ENCODE measurements at regions not wholly inside any gene's neighbourhood (a gene's known extent, or its start where the extent isn't known, plus 50 kb on each side); places are given as distances from the start of the nearest gene placed in this dataset.

DNA sequence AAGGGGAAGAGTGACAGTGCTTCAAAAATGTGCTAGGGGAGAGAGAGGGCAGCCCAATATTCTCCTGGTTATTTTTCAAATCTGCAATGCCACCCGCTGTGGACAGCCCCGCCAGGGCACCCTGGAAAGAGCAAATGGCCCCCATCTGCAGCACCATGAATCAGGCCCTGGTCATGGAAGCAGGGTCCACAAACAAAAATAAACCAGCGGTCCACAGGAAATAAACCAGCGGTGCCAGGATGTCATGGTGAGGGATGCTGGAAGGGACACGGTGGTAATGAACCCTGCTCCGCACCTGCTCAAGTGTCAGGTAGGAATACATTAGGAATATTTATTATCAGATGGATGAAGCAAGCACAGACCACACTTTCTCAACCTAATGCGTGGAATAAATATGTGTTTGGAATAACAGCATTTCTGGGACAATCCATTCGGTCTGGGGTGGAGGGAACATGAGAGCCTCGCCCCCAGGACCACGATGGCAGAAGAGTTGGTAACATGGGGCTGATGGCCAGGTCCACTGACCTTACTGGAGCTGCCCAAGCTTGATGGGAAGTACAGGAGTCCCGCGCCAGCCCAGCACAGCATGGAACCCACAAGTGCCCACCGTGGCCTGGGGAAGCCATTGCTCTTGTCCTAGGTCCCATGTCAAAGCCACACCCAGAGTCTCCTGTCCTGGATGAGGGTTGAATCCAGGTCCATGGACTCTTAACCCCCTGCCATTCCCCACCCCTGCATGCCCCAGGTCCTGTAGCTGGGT, 181.7 kb downstream of the BRD1 start:
- DNase-seq (ENCODE audit: low read depth in 1 of 2, low spot score in 1 of 2) = no peak
- in situ Hi-C loops (cut with HindIII; ENCODE audit: low pct_unique_long_range_greater_than_20kb, low sequenced_read_pairs) = no loop called here
- no peak for TF ChIP-seq JUND (IDR thresholded peaks at IDR 0.05; ENCODE audit: low read depth)

- in situ Hi-C loops (cut with HindIII; ENCODE audit: low pct_unique_long_range_greater_than_20kb, low sequenced_read_pairs) = no loop called here
- no peak for TF ChIP-seq JUND (IDR thresholded peaks at IDR 0.05; ENCODE audit: low read depth)
- DNase-seq (ENCODE audit: low read depth in 1 of 2, low spot score in 1 of 2) = no peak
These were observed 182.4 kb downstream of the BRD1 start for GRCh38 chr22:49645257-49645656.

GRCh38 chr22:49643998-49644397, 183.7 kb downstream of the BRD1 start:
- in situ Hi-C loops (cut with HindIII; ENCODE audit: low pct_unique_long_range_greater_than_20kb, low sequenced_read_pairs) = no loop called here
- no peak for TF ChIP-seq JUND (IDR thresholded peaks at IDR 0.05; ENCODE audit: low read depth)
- DNase-seq (ENCODE audit: low read depth in 1 of 2, low spot score in 1 of 2) = no peak

DNA sequence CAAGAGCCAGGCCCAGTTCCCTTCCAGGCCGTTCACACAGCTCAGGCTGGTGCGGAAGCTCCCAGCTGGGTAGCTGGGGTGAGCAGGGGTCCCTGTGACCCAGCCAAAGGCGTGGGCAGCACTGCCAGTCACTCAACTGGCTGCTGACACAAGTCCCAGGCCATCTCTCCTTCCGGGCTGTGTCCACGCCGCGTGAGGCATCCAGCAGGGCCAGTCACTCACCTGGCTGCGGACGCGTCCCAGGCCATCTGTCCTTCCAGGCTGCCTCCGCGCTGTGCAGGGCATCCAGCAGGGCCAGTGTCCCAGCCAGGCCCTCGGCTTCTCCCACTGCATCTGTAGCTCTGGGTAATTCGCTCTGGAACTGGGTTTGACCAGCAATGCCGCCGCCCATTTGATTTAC, 184.2 kb downstream of the BRD1 start:
- TF ChIP-seq JUND (IDR thresholded peaks at IDR 0.05; ENCODE audit: low read depth) = no peak
- no peak for DNase-seq (ENCODE audit: low read depth in 1 of 2, low spot score in 1 of 2)
- in situ Hi-C loops (cut with HindIII; ENCODE audit: low pct_unique_long_range_greater_than_20kb, low sequenced_read_pairs) = no loop called here

- no peak for DNase-seq (ENCODE audit: low read depth in 1 of 2, low spot score in 1 of 2)
- TF ChIP-seq JUND (IDR thresholded peaks at IDR 0.05; ENCODE audit: low read depth) = no peak
- in situ Hi-C loops (cut with HindIII; ENCODE audit: low pct_unique_long_range_greater_than_20kb, low sequenced_read_pairs) = no loop called here
These were observed 184.9 kb downstream of the BRD1 start for GRCh38 chr22:49642741-49643140.

DNA sequence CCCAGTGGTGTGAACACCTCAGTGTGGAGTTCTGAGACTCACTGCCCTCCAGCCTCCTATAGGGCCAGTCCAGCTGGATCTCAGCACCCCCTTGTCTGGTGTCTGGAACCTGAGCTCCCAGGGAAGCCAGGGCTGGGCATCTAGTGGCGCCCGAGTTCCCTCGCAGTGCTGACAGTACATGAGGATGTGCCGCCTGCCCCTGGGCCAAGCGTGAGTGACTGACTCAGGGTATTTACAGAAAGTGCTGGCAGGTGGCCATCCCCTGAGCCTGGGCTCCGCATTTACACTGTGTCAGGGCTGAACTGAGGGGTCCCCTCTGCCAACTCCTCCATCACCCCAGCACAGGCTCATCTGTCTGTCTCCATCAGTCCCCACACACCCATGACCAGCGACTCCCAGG, 185.3 kb downstream of the BRD1 start:
- DNase-seq (ENCODE audit: low read depth in 1 of 2, low spot score in 1 of 2) = no peak
- in situ Hi-C loops (cut with HindIII; ENCODE audit: low pct_unique_long_range_greater_than_20kb, low sequenced_read_pairs) = no loop called here
- TF ChIP-seq JUND (IDR thresholded peaks at IDR 0.05; ENCODE audit: low read depth) = no peak

DNA sequence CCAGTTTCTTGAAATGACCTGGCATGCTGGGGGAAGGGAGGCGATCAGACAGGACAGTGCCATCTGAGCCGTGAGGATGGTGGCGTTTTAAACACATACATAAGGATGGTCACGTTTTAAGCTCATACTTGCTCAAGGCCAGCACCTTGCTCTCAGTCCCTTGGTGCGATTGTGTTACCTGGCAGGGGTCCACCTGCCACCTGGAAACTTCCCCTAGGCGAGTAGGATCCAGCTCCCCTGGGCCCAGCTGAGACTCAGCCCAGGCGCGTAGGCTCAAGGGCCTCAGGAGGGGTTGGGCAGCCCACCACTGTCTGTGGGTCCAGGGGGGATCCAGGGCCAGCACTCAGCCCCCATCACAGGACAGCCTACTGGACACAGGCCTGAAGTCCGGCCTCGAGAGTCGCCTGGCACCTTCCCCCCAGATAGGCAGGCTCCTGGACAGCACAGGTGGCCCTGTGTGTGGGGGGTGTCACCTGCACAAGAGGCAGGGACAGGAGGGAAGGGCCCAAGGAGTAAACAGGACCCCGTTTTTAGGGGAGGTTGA, 185.8 kb downstream of the BRD1 start:
- no peak for DNase-seq (ENCODE audit: low read depth in 1 of 2, low spot score in 1 of 2)
- in situ Hi-C loops (cut with HindIII; ENCODE audit: low pct_unique_long_range_greater_than_20kb, low sequenced_read_pairs) = no loop called here
- TF ChIP-seq JUND (IDR thresholded peaks at IDR 0.05; ENCODE audit: low read depth) = no peak

- TF ChIP-seq JUND (IDR thresholded peaks at IDR 0.05; ENCODE audit: low read depth) = no peak
- no peak for DNase-seq (ENCODE audit: low read depth in 1 of 2, low spot score in 1 of 2)
- in situ Hi-C loops (cut with HindIII; ENCODE audit: low pct_unique_long_range_greater_than_20kb, low sequenced_read_pairs) = no loop called here
These were observed 187.1 kb downstream of the BRD1 start for GRCh38 chr22:49640366-49641095.

- in situ Hi-C loops (cut with HindIII; ENCODE audit: low pct_unique_long_range_greater_than_20kb, low sequenced_read_pairs) = no loop called here
These were observed 187.7 kb downstream of the BRD1 start for GRCh38 chr22:49639956-49640355.

DNA sequence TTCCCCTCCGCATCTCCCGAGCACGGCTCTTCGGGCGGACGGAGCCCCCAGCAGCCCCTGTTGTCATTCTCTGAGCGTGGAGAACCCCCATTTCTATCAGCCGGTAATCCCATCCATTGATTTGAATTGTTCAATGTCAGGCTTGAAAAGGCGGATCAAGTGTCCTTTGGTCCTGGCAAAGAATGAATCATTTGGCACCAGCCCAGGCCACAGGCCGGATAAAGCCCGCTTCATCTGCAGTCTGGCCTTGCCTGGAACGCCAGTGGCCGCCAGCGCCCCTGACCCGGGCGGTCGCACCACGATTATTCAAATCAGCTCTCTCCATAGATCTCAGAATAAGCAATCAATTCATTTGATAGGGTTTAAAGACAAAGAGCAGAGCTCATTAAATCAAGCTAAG, 188.9 kb downstream of the BRD1 start:
- no peak for TF ChIP-seq JUND (IDR thresholded peaks at IDR 0.05; ENCODE audit: low read depth)
- DNase-seq (ENCODE audit: low read depth in 1 of 2, low spot score in 1 of 2) = no peak
- in situ Hi-C loops (cut with HindIII; ENCODE audit: low pct_unique_long_range_greater_than_20kb, low sequenced_read_pairs) = no loop called here

More at GRCh38 chr22:49639956-49640355, 187.7 kb downstream of the BRD1 start:
- no peak for TF ChIP-seq JUND (IDR thresholded peaks at IDR 0.05; ENCODE audit: low read depth)
- no peak for DNase-seq (ENCODE audit: low read depth in 1 of 2, low spot score in 1 of 2)

DNA sequence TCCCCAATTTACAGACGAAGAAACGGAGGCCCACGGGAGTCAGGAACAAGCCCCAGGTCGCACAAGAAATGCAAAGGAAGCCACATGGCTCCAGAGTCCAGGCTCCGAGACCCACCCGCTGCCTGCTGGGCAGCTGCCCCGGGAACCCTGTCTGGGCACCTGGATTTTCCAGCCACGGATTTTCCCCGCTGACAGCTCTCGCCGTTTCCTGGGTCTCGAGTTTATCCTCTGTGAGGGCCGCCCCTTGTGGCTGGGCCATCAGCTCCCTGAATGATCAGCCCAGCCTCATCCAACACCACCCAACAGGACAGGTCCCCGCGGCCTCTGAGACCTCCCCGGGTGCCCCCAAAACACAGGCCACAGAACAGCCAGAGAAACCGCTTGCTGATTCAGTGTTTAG, 189.7 kb downstream of the BRD1 start:
- TF ChIP-seq JUND (IDR thresholded peaks at IDR 0.05; ENCODE audit: low read depth) = no peak
- DNase-seq (ENCODE audit: low read depth in 1 of 2, low spot score in 1 of 2) = no peak
- in situ Hi-C loops (cut with HindIII; ENCODE audit: low pct_unique_long_range_greater_than_20kb, low sequenced_read_pairs) = no loop called here

GRCh38 chr22:49637255-49637760, 190.4 kb downstream of the BRD1 start:
- in situ Hi-C loops (cut with HindIII; ENCODE audit: low pct_unique_long_range_greater_than_20kb, low sequenced_read_pairs) = no loop called here
- DNase-seq (ENCODE audit: low read depth in 1 of 2, low spot score in 1 of 2) = no peak
- no peak for TF ChIP-seq JUND (IDR thresholded peaks at IDR 0.05; ENCODE audit: low read depth)

- no peak for TF ChIP-seq JUND (IDR thresholded peaks at IDR 0.05; ENCODE audit: low read depth)
- no peak for DNase-seq (ENCODE audit: low read depth in 1 of 2, low spot score in 1 of 2)
- in situ Hi-C loops (cut with HindIII; ENCODE audit: low pct_unique_long_range_greater_than_20kb, low sequenced_read_pairs) = no loop called here
These were observed 191.0 kb downstream of the BRD1 start for GRCh38 chr22:49636649-49637048.
